Esophagus muscularis mucosa (tissue), 4 donors: ENCODE measurements at regions not wholly inside any gene's neighbourhood (a gene's known extent, or its start where the extent isn't known, plus 50 kb on each side); places are given as distances from the start of the nearest gene placed in this dataset.
A peak's percentile ranks its signal among the peaks of the same experiment; 100 is the strongest.

ENCODE experiments used
- DNase-seq: peaks from one replicate; pipeline ENCODE4 v3.0.0-alpha.2; 2017; ENCODE audit errors: extremely low spot score
- H3K27ac ChIP-seq, 4 donors: fragments of 200-600 bp; sonication (generic); replicated peaks in 1 of 4; 1 replicate in 3 of 4; 2 replicates in 1 of 4; pipeline ENCODE4 v1.5.1; 2016 to 2019; ENCODE audit warnings: mild to moderate bottlenecking in 1 of 4
- H3K27me3 ChIP-seq, 4 donors: fragments of 200-600 bp; sonication (generic); one replicate each; pipeline versions ENCODE4 v1.5.1 to v1.6.0; 2016 to 2019
- H3K36me3 ChIP-seq, 4 donors: fragments of 200-600 bp; sonication (generic); one replicate each; pipeline ENCODE4 v1.5.1; 2016 to 2019
- H3K4me1 ChIP-seq, 4 donors: fragments of 200-600 bp; sonication (generic); one replicate each; pipeline ENCODE4 v1.5.1; 2016 to 2019
- H3K4me3 ChIP-seq, 4 donors: fragments of 200-600 bp; sonication (generic); 1 replicate in 2 of 4; 2 replicates in 2 of 4; pipeline ENCODE4 v1.5.1; 2016 to 2019; ENCODE audit warnings: mild to moderate bottlenecking in 4 of 4, moderate library complexity in 1 of 4
- H3K9me3 ChIP-seq, 4 donors: fragments of 200-600 bp; sonication (generic); 1 replicate in 3 of 4; 2 replicates in 1 of 4; pipeline ENCODE4 v1.5.1; 2016 to 2019
- EP300 ChIP-seq: sonication (generic); formaldehyde crosslinking; IDR thresholded peaks from one replicate; pipeline ENCODE4 v1.6.1; 2017; ENCODE audit warnings: antibody characterized with exemption
- POLR2A ChIP-seq: fragments of 450-650 bp; IDR thresholded peaks from one replicate; pipeline ENCODE4 v1.6.1; 2017; ENCODE audit warnings: antibody characterized with exemption, moderate library complexity, mild to moderate bottlenecking, low read depth
- POLR2AphosphoS5 ChIP-seq, 2 donors: sonication (generic); formaldehyde crosslinking; IDR thresholded peaks; one replicate each; pipeline ENCODE4 v1.6.1; 2017; ENCODE audit warnings: antibody characterized with exemption in 2 of 2
- WGBS: methylation state at CpG from one replicate; pipeline ENCODE4 v1.1.5; 2018; 5-methylcytosine and 5-hydroxymethylcytosine counted together
- intact Hi-C: fragments of 100-400 bp; cut with DNase I; formaldehyde crosslinking; loops from one replicate; pipeline ENCODE4 v1.15.1; 2023
- TF ChIP-seq, protein P1 (sequence below), 3 experiments: fragments of 200-600 bp in 2 of 3; fragments of 450-650 bp in 1 of 3; sonication (generic) in 2 of 3; IDR thresholded peaks; one replicate each; pipeline ENCODE4 v1.5.1; 2017 to 2019; ENCODE audit warnings: antibody characterized with exemption in 3 of 3, mild to moderate bottlenecking in 2 of 3, moderate library complexity in 1 of 3

- Histone ChIP-seq H3K27me3 (no peaks in the 10 kb centered on the region), H3K36me3 (no peaks in the 10 kb centered on the region), H3K4me1 (no peaks in the 10 kb centered on the region), H3K4me3 (no peak overlapping the region), H3K27ac (no peak overlapping the region), H3K9me3 (no peaks in the 10 kb centered on the region)
- intact Hi-C loops, result no loop called here
- WGBS, result 81% methylated on average over 1 of the region's 1 CpG
- no peak for DNase-seq
- TF ChIP-seq, protein P1, sequence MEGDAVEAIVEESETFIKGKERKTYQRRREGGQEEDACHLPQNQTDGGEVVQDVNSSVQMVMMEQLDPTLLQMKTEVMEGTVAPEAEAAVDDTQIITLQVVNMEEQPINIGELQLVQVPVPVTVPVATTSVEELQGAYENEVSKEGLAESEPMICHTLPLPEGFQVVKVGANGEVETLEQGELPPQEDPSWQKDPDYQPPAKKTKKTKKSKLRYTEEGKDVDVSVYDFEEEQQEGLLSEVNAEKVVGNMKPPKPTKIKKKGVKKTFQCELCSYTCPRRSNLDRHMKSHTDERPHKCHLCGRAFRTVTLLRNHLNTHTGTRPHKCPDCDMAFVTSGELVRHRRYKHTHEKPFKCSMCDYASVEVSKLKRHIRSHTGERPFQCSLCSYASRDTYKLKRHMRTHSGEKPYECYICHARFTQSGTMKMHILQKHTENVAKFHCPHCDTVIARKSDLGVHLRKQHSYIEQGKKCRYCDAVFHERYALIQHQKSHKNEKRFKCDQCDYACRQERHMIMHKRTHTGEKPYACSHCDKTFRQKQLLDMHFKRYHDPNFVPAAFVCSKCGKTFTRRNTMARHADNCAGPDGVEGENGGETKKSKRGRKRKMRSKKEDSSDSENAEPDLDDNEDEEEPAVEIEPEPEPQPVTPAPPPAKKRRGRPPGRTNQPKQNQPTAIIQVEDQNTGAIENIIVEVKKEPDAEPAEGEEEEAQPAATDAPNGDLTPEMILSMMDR (IDR thresholded peaks at IDR 0.05), result no peak
- no peak for TF ChIP-seq POLR2A
These were observed 78.0 kb upstream of the KCNH8 start for GRCh38 chr3:19070325-19070724.

DNA sequence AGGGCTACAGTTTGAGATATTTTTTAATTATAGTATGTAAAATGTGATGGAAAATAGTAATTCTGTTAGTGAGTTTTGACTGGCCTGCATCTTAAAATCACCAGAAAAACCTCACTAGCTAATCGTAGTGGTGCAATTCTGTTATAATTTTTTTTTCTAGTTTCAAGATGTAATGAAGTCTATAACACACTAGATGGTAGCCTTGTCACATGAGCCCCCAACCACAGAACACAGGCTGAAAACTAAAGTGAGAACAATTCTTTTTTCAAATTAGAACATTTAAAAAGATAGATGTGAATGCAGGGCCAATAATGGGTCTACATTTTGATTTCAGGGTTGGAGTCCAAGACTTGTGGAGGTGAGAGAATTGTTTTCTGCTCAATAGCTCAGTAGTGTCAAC, 83.3 kb upstream of the KCNH8 start:
- Histone ChIP-seq H3K36me3 (no peaks in the 10 kb centered on the region), H3K27me3 (no peaks in the 10 kb centered on the region), H3K27ac (no peak overlapping the region), H3K9me3 (no peaks in the 10 kb centered on the region), H3K4me1 (no peaks in the 10 kb centered on the region), H3K4me3 (no peak overlapping the region)
- TF ChIP-seq POLR2A, result no peak
- TF ChIP-seq, protein P1 (IDR thresholded peaks at IDR 0.05), result peak in 2 of 3 experiments; percentile 23 to 29
- WGBS, result 15% methylated on average over 1 of the region's 1 CpG
- intact Hi-C loops, result loop anchor here (5.0 kb wide), 1 partner anchor 802 kb away; no protein-coding TSS in a partner anchor
- no peak for DNase-seq

- 69% methylated on average over 5 of the region's 5 CpGs for WGBS
- no peak for TF ChIP-seq EP300
- TF ChIP-seq POLR2AphosphoS5 (IDR thresholded peaks at IDR 0.05), result no peak
- TF ChIP-seq, protein P1 (IDR thresholded peaks at IDR 0.05), result no peak
- TF ChIP-seq POLR2A, result no peak
- Histone ChIP-seq H3K4me3 (no peak overlapping the region), H3K27me3 (no peaks in the 10 kb centered on the region), H3K9me3 (no peaks in the 10 kb centered on the region), H3K4me1 (no peaks in the 10 kb centered on the region), H3K27ac (no peak overlapping the region), H3K36me3 (no peaks in the 10 kb centered on the region)
- DNase-seq, result no peak
- intact Hi-C loops, result no loop called here
These were observed 84.4 kb upstream of the KCNH8 start for GRCh38 chr3:19063936-19064335.

DNA sequence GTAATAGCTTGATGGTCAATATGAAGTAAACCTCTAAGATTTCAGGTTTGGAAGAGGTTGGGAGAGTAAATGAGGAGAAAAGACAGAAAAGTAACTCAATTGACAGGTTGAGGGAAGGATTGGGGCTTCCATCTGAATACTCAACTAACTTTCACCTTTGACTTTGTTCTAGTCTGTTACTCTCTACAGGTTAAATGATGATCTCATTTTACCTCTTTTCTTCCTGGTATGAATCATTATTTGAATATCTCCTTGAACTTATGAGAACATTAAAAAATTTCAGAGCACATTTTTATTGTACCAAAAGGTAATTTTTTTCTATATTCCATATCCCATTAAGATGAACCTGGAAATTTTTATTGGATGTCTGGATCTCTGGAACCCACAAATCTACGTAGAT, 87.9 kb upstream of the KCNH8 start:
- no peaks in the 10 kb centered on the region for H3K9me3 ChIP-seq
- H3K27me3 ChIP-seq, result no peaks in the 10 kb centered on the region
- 74% methylated on average over 1 of the region's 1 CpG for WGBS
- DNase-seq, result no peak
- H3K4me1 ChIP-seq, result no peaks in the 10 kb centered on the region
- TF ChIP-seq POLR2AphosphoS5 (IDR thresholded peaks at IDR 0.05), result no peak
- TF ChIP-seq POLR2A, result no peak
- TF ChIP-seq, protein P1 (IDR thresholded peaks at IDR 0.05), result no peak
- no peak for TF ChIP-seq EP300
- no peak overlapping the region for H3K4me3 ChIP-seq
- no peaks in the 10 kb centered on the region for H3K36me3 ChIP-seq
- intact Hi-C loops, result no loop called here
- H3K27ac ChIP-seq, result no peak overlapping the region

GRCh38 chr3:19052874-19053273, 95.4 kb upstream of the KCNH8 start:
- WGBS, result 100% methylated on average over 1 of the region's 1 CpG
- Histone ChIP-seq H3K27ac (no peak overlapping the region), H3K4me3 (no peak overlapping the region), H3K9me3 (no peaks in the 10 kb centered on the region), H3K36me3 (no peaks in the 10 kb centered on the region), H3K27me3 (no peaks in the 10 kb centered on the region), H3K4me1 (no peaks in the 10 kb centered on the region)
- TF ChIP-seq, protein P1 (IDR thresholded peaks at IDR 0.05), result no peak
- TF ChIP-seq POLR2AphosphoS5 (IDR thresholded peaks at IDR 0.05), result no peak
- TF ChIP-seq POLR2A, result no peak
- TF ChIP-seq EP300, result no peak
- intact Hi-C loops, result no loop called here
- no peak for DNase-seq
